Lung (tissue), 11 donors: ENCODE measurements at regions not wholly inside any gene's neighbourhood (a gene's known extent, or its start where the extent isn't known, plus 50 kb on each side); places are given as distances from the start of the nearest gene placed in this dataset.

ENCODE experiments used
- ATAC-seq: fragments of 200-7000 bp; cut with Tn5 transposase; one replicate; pipeline ENCODE4 v1.9.1; 2020; ENCODE audit warnings: moderate number of reproducible peaks; ENCODE audit not compliant: insufficient read depth, low FRiP score
- DNase-seq, 3 donors: peaks; one replicate each; pipeline ENCODE4 v3.0.0-alpha.2; 2013 to 2017
- H3K27ac ChIP-seq, 2 donors: one replicate each; pipeline ENCODE4 v1.5.1; 2013; ENCODE audit warnings: mild to moderate bottlenecking in 2 of 2, moderate library complexity in 2 of 2, control low read depth in 1 of 2, inconsistent platforms in 1 of 2, low read depth in 1 of 2, low read length in 1 of 2
- H3K27me3 ChIP-seq, 3 donors: one replicate each; pipeline ENCODE4 v1.5.1; 2013; ENCODE audit warnings: low read length in 2 of 3; ENCODE audit not compliant: control insufficient read depth in 3 of 3, insufficient read depth in 3 of 3
- H3K36me3 ChIP-seq, 4 donors: one replicate each; pipeline ENCODE4 v1.5.1; 2013; ENCODE audit warnings: low read length in 4 of 4, mild to moderate bottlenecking in 1 of 4, moderate library complexity in 1 of 4; ENCODE audit not compliant: control insufficient read depth in 4 of 4, insufficient read depth in 4 of 4
- H3K4me1 ChIP-seq, 5 donors: one replicate each; pipeline ENCODE4 v1.5.1; 2013; ENCODE audit warnings: low read length in 5 of 5, mild to moderate bottlenecking in 2 of 5, moderate library complexity in 1 of 5; ENCODE audit not compliant: control insufficient read depth in 5 of 5, insufficient read depth in 5 of 5
- H3K4me3 ChIP-seq: one replicate; pipeline ENCODE4 v1.5.1; 2013; ENCODE audit warnings: mild to moderate bottlenecking, control low read depth, moderate library complexity
- H3K9ac ChIP-seq, 2 donors: one replicate each; pipeline ENCODE4 v1.5.1; 2013; ENCODE audit warnings: low read length in 2 of 2, control low read depth in 1 of 2; ENCODE audit not compliant: insufficient read depth in 1 of 2
- H3K9me3 ChIP-seq, 4 donors: one replicate each; pipeline ENCODE4 v1.5.1; 2013; ENCODE audit warnings: low read length in 3 of 4, mild to moderate bottlenecking in 1 of 4, moderate library complexity in 1 of 4; ENCODE audit not compliant: control insufficient read depth in 4 of 4, insufficient read depth in 3 of 4
- CTCF ChIP-seq: IDR thresholded peaks from 2 replicates; pipeline ENCODE4 v1.5.1; 2012; ENCODE audit warnings: mild to moderate bottlenecking; ENCODE audit errors: control extremely low read depth, extremely low read depth
- WGBS, 2 donors: extraction: QIAGEN DNeasy Blood & Tissue Kit; methylation state at CpG; one replicate each; pipeline ENCODE4 v1.1.7; 2013; 5-methylcytosine and 5-hydroxymethylcytosine counted together
- donor health status: control.
- donor health status: control.
- donor health status: Bipolar disorder and iron deficiency.
- donor health status: healthy.
- donor health status: DM: yes; HTN: yes; CAD: no.

GRCh38 chr1:95849439-95849838 is 615.4 kb downstream of the RWDD3 start:
- WGBS, 2 donors, result 76 to 85% methylated on average over 2 of the region's 2 CpGs
- H3K9ac ChIP-seq, result no peak overlapping the region
- H3K27me3 ChIP-seq, result no peaks in the 10 kb centered on the region
- H3K4me1 ChIP-seq, result no peaks in the 10 kb centered on the region
- H3K27ac ChIP-seq, result no peak overlapping the region
- peaks cover 0 to 17% (median 2%) of the 10 kb centered on the region in 4 donors for H3K9me3 ChIP-seq
- DNase-seq (no peak), ATAC-seq (no peak)
- H3K36me3 ChIP-seq, result no peaks in the 10 kb centered on the region
- no peak overlapping the region for H3K4me3 ChIP-seq
- no peak for TF ChIP-seq CTCF

GRCh38 chr1:95850165-95850649 is 616.2 kb downstream of the RWDD3 start:
- TF ChIP-seq CTCF, result no peak
- ATAC-seq (no peak), DNase-seq (no peak)
- 91 to 96% methylated on average over 1 of the region's 1 CpG for WGBS, 2 donors
- Histone ChIP-seq H3K36me3 (no peaks in the 10 kb centered on the region), H3K27ac (no peak overlapping the region), H3K27me3 (no peaks in the 10 kb centered on the region), H3K4me3 (no peak overlapping the region), H3K4me1 (no peaks in the 10 kb centered on the region), H3K9me3 (peaks cover 0 to 18% (median 2%) of the 10 kb centered on the region in 4 donors), H3K9ac (no peak overlapping the region)

- no peaks in the 10 kb centered on the region for H3K4me1 ChIP-seq
- no peaks in the 10 kb centered on the region for H3K36me3 ChIP-seq
- H3K4me3 ChIP-seq, result no peak overlapping the region
- H3K27ac ChIP-seq, result no peak overlapping the region
- no peaks in the 10 kb centered on the region for H3K27me3 ChIP-seq
- no peak for DNase-seq
- ATAC-seq, result no peak
- 89 to 94% methylated on average over 3 of the region's 3 CpGs for WGBS, 2 donors
- no peak for TF ChIP-seq CTCF
- H3K9ac ChIP-seq, result no peak overlapping the region
- peaks cover 0 to 18% (median 2%) of the 10 kb centered on the region in 4 donors for H3K9me3 ChIP-seq
Measured at GRCh38 chr1:95850763-95851162, 616.8 kb downstream of the RWDD3 start.

- no peak for TF ChIP-seq CTCF
- Histone ChIP-seq H3K27ac (no peak overlapping the region), H3K27me3 (no peaks in the 10 kb centered on the region), H3K9me3 (peaks cover 0 to 18% (median 2%) of the 10 kb centered on the region in 4 donors), H3K4me3 (no peak overlapping the region), H3K36me3 (no peaks in the 10 kb centered on the region), H3K9ac (no peak overlapping the region), H3K4me1 (no peaks in the 10 kb centered on the region)
- DNase-seq (no peak), ATAC-seq (no peak)
- 86 to 91% methylated on average over 7 of the region's 7 CpGs for WGBS, 2 donors
Measured at GRCh38 chr1:95852483-95853070, 618.6 kb downstream of the RWDD3 start.
